HUDEP-2 (cell line): ENCODE measurements at regions not wholly inside any gene's neighbourhood (a gene's known extent, or its start where the extent isn't known, plus 50 kb on each side); places are given as distances from the start of the nearest gene placed in this dataset.
"Not testable (repeated sequence)": the region's sequence is repeated elsewhere in the genome, so short reads cannot be mapped to it uniquely, and the experiment has no call there.

ENCODE experiments used
- DNase-seq, 76 experiments: peaks; one replicate each; lab custom pipeline; 2025; ENCODE audit not compliant: unreplicated experiment in 76 of 76; lab: John Stamatoyannopoulos, UW

DNA sequence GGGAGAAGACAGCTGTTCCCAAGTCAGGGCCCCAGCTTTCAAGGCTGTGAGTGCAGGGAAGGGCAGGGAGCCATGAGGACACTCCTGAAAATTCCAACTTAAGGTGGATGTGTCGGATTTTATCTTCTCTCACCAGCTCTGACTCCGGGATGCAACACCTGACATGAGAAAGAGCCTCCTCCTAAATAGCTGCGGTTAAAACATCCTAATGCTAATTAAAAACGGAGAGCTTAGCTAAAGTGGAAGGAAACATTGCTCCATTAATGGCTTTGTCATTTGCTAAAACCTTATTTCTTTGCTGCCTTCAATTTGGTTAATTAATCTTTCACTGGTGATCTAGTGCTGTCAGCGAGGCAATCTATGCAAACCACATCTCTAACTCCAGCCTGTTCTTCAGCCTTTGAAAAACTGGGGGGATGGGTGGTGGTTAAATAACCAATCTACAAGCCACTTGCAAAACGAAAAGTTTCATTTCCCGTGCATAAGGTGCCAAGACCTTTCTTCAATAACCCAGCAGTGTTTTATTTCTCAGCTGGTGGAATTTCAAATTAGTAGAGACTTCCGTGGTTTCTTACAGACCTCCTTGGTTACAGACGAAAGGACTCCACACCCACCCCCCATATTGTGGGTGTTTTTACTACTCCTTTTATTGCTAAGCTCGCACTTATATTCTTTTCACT, 379.6 kb downstream of the MLLT3 start:
- no peak for DNase-seq

DNA sequence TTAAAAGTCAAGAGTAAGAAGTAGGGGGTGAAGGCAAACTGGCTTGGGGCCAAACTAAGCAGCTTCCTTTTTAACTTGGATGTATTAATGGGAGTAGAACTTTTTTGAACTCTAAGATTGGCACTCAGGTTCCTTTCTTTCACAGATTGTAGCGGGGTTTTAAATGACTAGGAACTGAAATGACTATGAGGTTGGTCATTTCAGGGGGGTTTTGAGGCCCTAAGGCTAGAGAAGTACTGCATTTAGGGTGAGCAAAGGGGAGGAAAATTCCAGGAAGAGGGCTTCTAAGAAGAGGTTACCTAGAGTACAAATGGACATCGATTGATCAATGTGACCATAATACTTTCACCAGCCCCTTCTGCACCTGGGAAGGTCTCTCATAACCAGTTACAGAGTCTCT, 381.8 kb downstream of the MLLT3 start:
- DNase-seq = no peak

DNA sequence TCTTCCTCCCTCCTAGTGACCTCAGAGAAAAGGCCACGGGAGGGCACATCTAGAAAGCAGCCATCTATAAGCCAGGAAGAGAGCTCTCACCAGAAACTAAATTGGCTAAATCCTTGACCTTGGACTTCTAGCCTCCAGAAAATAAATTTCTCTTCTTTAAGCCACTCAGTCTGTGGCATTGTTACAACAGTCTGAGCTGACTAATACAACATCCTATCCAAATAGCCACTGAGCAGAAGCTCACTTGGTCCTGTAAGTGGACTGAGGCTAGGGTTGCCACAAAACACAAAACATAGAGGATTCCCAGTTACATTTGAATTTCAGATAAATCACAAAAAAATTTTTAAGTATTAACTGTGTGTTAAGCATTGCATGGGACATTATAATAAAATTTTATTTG, 383.4 kb downstream of the MLLT3 start:
- no peak for DNase-seq

DNA sequence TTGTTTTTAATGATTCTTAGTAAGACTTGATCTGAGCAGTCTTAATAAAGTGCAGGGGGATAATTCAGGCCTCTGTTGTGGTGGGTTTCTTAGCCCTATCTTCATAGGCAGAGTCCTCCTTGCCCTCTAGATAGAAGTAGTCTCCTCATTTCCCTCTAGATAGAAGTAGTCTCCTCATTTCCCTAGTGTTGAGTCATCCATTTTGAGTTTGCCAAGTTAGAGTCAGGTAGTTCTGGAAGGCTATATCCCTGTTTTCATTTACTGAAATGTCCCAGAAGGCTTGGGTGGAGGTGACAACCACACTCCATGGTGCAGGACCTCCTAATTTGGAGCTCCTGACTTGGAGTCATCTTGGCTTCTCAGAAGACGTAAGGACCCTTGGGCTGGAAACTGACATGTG, 384.6 kb downstream of the MLLT3 start:
- DNase-seq = no peak

DNA sequence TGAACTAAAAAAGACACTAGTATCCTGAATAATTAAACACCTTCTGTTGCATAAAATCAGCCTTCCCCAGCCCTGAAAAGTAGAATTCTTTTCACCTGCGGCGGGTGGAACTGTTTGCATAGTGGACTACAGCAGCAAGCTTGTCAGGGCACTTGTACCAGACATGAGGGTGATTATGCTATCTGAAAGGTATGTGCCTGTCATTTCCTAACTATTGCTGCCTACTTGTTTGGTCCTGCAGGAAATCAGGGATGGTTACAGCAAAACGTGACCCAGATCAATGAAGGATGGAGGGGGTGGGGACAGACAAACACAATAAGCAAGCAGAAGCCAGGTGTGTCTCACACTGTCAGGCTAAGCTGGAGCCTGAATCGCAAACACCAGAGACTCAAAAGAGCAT, 385.6 kb downstream of the MLLT3 start:
- DNase-seq = no peak

DNA sequence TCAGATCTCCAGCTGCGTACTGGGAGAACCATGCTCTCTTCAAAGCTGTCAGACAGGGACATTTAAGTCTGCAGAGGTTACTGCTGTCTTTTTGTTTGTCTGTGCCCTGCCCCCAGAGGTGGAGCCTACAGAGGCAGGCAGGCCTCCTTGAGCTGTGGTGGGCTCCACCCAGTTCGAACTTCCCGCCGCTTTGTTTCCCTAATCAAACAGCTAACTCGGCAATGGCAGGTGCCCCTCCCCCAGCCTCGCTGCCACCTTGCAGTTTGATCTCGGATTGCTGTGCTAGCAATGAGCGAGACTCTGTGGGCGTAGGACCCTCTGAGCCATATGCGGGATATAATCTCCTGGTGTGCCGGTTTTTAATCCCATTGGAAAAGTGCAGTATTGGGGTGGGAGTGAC, 387.1 kb downstream of the MLLT3 start:
- not testable (repeated sequence) for DNase-seq

DNA sequence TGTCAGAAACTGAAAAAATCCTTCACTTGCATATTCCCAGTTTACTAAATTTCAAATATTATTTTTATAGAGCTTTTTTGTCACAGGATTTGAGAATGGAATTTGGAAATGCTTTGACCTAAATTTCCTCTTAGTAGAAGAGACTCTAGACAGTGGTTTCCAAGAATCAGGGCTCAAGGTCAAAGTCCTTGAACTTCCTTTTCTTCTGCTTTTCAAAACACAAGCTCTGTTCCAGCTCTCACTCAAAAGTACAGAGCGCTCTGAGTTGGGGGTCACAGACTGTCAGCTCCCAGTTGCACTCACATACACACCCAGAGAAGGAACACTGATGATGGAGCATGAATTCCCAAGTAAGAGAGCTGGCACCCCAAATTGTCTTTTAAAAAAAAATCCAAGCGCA, 394.2 kb downstream of the MLLT3 start:
- no peak for DNase-seq

DNA sequence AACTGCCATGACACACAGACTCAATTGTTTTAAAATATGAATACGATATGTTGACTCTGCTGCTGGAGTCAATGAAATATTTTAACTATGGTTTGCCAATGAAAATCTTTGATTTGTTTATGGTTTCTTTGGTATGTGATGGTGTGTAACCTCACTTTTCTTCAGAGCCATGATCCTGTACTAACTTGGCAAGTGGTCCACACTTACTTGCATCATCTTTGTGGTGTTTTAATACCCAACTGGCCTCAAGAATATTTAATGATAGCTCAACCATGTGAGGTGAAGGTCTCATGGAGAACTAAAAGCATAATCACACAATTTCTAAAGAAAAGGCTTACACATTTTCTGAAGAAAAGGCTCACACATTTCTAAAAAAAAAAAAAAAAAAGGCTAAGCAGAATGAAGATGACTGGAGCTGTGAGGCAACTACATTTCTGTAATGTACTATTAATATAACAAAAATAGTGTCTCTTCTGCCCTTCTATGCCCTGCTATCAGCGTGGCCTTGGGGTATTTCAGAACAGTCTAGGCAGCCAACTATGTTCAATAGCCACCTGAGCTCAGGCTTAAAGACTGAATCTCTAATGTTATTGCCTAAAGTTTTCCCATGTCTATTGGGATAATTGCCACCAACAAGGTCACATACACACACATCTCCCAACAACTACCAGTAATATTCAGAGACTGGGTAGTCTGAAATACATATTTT, 395.0 kb downstream of the MLLT3 start:
- DNase-seq = no peak

DNA sequence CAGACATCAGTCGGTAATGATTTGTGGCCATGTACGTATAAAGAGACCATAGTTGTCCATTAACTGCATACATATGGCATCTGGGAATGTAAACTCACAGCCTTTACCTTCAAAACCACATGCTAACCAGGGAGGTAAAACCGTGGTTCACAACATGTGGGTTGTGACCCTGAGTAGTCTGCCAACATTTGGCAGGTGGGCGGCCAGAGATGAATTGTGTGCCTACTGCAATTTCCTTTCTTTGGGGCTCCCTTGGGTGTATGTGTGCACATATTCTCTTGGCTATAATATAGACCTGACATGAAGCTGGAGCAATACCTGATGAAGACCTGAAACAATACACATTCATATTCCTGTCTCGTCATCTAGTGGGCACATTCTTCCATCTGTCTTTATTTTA, 396.0 kb downstream of the MLLT3 start:
- no peak for DNase-seq

DNA sequence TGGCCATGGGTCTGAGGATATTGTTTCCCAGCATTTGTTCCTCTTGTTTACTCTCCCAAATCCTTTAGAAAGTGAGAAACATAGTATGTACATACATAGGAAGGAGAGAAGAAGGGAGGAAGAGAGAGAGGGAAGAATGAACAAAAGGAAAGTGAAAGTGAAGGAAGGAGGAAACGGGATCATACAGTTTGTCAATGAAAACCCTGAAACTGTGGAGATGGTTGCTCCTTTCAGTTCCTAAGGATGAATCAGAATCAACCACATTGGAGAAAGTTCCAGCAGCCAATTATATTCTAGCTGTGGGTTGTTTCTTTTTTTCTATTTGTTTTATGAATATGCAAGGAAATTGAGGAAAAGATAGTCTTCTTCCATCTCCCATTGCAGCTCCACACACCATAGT, 396.5 kb downstream of the MLLT3 start:
- no peak for DNase-seq

DNA sequence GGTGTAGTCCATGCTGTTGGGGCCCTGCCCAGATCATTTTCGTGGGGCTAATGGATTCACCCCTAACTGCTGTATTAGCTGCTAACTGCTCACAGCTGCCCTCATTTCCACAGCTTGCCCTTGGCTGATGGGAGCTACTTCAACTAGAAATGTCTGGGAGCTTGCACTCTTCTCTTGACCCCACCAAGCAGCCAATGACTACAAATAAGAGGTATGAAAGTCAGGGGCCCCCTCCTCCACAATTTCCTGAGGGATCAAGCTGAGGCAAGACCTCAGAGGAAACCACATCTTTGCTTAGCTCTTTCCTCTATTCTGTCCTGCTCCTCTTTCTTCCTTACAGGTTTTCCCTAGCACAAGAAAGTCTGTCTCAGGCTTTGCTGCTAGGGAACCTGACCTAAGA, 397.5 kb downstream of the MLLT3 start:
- no peak for DNase-seq

DNA sequence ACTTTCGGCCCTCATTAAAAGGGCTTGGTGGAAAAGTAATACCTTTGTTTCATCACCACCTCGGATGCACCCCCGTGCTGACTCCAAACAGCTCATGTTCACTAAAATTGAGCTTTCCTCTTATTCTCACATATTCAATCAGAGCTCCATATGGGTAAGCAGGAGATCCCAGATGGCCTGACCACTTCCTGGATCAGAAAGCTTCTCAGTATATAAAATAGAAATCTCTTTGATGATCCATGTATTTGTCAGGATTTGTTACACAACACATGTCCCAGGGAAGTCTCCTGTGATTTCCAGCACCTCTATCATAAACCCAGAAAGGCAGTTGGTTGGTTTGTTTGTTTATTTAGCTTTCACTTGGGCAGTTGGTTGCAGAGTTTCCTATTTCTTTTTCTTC, 402.0 kb downstream of the MLLT3 start:
- no peak for DNase-seq

DNA sequence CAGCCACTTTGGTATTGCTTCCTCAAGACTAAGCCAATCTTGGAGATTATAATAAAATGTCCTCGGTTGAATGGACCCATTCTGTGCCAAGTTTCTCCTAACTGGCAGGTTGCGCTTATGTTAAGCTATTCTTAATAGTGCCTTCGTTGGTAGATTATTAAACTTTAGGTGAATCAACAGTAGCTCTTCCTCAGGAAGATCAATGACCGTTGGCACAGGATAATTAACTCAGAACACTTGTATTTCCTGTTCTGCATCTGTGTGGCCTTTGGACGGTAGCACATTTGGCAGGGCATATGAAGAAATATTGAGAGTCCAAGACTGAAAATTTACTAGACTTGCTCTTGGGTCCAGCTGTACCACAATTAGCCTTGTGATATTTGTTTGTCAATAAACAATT, 402.9 kb downstream of the MLLT3 start:
- DNase-seq = no peak

DNA sequence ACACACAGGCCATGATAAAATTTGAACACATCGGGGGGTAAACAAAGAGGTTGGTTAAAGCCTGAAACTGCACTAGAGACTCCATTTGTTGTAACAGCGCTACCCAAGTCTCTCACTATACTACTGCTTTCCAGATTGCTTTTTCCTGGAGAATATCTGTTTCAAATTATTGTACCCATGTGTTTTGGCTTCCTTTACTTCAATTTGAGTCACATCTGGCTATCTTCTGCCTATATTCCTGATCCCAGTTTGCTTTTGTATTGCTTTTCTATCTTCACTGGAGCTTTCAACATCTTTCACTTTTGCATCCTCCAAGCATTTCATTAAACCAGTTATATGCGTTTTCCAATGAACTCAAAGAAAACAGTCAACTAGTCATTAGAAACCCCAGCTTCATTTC, 404.7 kb downstream of the MLLT3 start:
- no peak for DNase-seq

DNA sequence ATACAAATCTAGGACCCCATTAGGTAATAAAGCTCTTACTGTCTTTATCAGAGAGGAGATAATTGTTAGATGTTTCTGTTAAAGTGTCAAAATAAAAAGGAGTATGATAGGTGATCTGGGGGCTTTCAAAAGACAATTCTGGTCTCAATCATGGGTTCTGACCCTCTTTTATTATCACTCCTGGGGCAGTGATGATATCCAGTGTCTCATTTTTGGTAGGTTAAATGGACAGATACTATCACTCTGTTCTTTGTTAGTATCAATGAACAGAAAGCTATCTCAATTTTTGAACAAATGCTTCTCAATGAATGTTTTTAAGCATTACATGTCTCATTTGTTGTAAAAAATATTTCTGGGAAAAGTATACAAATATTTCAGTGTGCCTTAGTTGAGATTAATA, 405.9 kb downstream of the MLLT3 start:
- no peak for DNase-seq

DNA sequence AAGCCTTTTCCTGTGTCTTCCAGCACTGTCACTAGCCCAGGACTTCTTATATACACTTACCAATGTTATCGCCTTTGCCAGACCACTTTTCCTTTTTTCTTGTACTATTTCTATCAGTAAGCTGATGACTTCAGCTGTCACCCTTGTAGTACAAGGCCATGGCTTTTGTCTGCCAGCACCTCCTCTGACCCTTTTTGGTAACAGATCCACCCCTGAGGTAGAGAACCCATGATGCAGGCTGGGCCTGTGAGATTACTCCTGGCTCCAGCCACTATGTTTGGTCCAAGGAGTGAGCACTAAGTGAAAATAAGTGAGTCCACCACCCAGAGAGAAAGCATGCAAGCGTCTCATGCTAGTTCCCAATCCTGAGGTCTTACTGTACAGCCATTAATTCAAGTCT, 406.7 kb downstream of the MLLT3 start:
- no peak for DNase-seq

DNA sequence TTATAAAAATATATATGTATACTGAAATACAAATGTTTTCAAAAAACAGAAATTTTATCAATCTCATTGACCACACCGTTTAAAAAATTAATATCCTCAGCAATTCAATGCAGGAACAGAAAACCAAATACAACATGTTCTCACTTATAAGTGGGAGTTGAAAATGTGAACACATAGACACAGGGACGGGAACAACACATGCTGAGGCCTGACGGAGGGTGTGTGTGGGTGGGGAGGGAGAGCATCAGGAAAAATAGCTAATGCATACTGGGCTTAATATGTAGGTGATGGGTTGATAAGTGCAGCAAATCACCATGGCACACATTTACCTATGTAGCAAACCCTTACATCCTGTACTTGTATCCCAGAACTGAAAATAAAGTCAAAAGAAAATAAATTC, 409.5 kb downstream of the MLLT3 start:
- no peak for DNase-seq

DNA sequence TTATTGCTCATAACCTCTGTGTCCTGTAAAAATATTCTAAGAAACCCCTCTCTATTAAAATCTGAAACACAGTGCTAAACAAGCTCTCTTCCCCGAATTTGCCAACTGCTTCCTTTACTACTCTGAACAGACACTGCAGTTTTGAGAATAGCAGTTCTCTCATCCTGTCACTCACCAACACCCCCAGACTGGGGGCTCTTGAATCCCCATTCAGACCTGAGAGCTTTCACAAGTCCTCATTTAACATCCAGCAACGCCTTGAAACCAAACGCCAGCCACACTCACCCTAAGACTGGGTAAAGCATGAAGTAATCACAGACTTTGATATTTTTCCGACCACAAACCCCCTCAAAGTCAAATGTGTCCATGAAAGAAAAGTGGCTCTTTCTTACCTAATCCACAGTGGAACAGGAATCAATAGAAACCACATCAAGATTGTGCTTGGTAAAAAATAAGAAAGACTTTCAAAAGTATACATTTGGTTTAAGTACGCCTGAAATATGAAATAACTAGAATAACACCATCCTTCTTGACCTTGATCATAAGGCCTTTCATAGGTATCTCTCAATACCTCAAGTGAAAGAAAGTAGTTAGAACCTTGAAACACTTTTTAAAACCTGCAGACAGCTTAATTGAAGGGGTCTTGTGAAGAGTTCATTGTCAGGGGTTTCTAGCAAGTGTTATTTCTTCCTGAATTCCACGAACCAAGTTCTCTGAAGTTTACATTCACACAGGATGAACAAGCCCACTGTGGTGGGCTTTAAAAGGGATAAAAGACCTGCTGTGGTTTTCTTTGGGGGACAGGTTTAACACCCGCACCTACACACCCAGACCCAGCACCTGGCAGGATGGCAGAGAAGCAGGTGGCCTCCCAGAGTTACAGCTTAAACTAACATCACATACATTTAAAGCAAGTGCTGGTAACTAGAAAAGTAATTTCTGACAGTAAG, 412.6 kb downstream of the MLLT3 start:
- DNase-seq = no peak

DNA sequence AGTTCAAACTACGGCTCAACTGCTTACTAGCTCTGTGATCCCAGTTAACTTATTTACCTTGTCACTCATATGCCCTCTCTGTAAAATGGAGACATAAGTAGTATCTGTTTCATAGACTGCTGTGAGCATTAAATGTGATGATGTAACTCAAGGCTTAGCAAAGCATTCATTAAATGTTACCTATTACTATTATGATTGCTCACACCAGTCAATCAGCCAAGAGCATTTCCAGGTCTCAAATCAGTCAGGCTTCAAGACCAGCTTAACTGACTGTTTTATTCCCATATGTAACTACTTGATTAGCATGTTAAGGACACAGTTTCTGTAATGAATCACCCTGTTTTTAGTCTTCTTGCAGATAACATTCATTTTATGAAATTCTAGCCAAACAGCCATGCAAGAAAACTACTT, 413.3 kb downstream of the MLLT3 start:
- DNase-seq = no peak

DNA sequence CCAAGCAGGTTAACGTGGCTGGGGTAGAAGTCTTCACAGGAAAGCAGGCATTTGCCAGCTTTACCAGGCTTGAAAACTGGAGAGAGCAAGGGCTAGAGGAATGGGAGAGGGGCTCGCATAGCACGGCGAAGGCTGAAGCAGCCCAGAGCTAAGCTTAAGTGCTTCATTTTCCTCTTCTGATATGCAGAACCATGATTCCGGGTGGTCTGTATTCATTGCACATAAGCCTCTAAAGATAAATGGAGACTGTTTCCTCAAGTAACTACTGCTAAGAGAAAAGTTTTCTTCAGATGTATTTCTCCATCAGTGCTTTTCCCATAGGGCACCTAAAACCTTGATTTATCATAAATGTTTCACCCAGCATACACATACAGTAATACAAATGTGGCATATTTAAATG, 414.1 kb downstream of the MLLT3 start:
- no peak for DNase-seq

DNA sequence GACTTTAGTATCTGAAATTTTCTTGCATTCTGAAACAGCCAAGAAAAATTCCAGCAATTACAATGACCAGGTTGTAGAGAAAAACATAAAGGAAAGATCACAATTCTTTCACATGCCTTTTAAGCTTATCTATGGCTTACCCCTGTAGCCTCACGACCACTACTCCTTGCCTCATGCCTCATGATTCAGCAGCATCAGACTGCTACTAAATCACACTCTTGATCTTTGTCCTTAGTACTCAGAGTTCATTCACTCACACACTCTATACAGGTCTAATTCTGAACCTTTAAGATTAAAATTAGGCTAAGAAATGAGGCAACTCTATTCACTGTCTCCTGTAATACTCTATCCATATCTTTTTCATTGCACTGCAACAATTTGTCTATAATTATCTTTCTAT, 415.1 kb downstream of the MLLT3 start:
- DNase-seq = no peak

DNA sequence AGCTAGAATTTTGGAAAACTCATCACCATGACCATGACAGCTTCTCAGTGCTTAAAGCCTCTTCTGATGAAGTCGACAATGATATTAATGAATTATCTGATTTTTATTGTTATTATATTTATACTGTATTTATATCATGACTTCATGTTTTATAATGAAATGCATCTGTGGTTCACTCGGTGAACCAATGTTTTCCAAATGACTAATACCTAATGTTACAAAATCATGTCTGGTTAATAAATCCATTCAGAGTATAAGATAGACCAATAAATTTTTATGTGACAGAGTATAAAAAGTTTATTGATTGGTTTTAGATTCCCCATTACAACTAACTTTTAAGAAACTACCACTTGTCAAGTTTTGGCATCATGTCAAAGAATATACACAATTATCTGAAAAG, 416.5 kb downstream of the MLLT3 start:
- no peak for DNase-seq
